ENCODE measurements at regions not wholly inside any gene's neighbourhood (a gene's known extent, or its start where the extent isn't known, plus 50 kb on each side); places are given as distances from the start of the nearest gene placed in this dataset.
"Not testable (repeated sequence)": the region's sequence is repeated elsewhere in the genome, so short reads cannot be mapped to it uniquely, and the experiment has no call there.

DNA sequence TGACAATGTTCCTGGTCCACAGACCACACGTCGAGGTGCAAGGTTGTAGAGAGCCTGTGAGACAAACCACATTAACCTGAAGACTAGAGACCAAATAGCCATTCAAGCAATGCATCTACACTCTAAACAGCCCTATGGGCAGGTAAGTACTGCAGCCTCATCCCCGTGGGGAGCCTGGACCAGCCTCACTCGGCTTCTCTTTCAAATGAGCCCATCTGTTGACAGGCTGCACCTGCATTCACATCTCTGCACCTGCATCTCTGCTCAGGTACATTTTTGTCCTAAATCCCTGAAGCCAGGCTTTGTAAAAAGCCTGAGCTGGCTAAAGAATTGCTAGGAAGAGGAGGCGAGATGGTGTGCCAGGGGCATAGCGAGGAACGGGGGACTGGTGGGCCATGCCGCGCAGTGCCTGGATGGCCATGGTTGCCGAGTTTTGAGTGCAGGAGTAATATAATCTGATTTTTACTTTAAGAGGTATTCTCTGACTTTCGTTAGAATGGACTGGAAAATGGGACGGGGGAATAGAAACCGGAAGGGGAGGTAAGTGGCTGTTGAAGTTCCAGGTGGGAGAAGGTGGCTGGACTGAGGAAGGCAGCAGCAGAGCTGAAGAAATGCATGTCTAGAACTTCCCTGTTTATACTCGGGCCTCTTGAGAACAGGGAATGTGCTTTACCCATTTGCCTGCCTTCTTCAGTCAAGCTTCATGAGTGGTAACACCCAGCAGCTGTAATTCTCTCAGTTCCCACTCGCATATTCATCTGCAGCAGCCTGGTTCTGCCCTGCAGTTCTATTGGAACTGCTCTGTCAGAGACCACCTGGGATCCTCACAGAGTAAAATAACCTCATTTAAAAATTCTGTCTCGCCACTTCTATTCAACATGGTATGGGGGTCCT is 226.4 kb downstream of the OPA1 start:
- Histone ChIP-seq H3K4me1 (ENCODE audit: control insufficient read depth, insufficient read depth, low read length) (peaks cover 39% of the 10 kb centered on the region), H3K36me3 (ENCODE audit: control insufficient read depth, insufficient read depth, low read length) (no peaks in the 10 kb centered on the region), H3K9ac (ENCODE audit: low read length) (no peak overlapping the region), H3K27ac (ENCODE audit: low read depth, low read length) (no peak overlapping the region), H3K27me3 (ENCODE audit: control insufficient read depth, insufficient read depth, low read length) (peaks cover 13% of the 10 kb centered on the region), H3K4me3 (ENCODE audit: low read depth, low read length) (no peak overlapping the region), H3K9me3 (ENCODE audit: control insufficient read depth, insufficient read depth, low read depth, low read length) (no peaks in the 10 kb centered on the region)

DNA sequence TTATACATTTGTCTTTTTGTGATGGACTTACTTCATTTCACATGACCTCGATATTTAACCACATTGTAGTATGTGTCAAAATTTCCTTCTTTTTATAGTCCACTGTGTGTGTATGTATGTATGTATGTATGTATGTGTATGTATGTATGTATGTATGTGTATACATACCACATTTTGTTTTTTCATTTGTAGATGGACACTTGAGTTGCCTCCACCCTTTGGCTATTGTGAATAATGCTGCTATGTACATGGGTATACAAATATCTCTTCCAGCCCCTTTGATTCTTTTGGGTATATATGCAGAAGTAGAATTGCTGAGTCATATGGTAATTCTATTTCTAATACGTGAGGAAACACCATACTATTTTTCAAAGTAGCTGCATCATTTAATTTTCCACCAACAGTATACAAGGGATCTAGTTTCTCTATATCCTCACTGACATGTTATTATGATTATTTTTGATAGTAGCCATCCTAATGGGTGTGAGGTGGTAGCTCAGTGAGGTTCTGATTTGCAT is 228.2 kb downstream of the OPA1 start:
- H3K4me3 ChIP-seq (ENCODE audit: low read depth, low read length) = no peak overlapping the region
- H3K27me3 ChIP-seq (ENCODE audit: control insufficient read depth, insufficient read depth, low read length) = peaks cover 10% of the 10 kb centered on the region; the same call in 1 of the 2 replicates
- H3K9ac ChIP-seq (ENCODE audit: low read length) = no peak overlapping the region
- H3K36me3 ChIP-seq (ENCODE audit: control insufficient read depth, insufficient read depth, low read length) = no peaks in the 10 kb centered on the region
- H3K9me3 ChIP-seq (ENCODE audit: control insufficient read depth, insufficient read depth, low read depth, low read length) = no peaks in the 10 kb centered on the region
- no peak overlapping the region for H3K27ac ChIP-seq (ENCODE audit: low read depth, low read length)
- peaks cover 24% of the 10 kb centered on the region for H3K4me1 ChIP-seq (ENCODE audit: control insufficient read depth, insufficient read depth, low read length)

DNA sequence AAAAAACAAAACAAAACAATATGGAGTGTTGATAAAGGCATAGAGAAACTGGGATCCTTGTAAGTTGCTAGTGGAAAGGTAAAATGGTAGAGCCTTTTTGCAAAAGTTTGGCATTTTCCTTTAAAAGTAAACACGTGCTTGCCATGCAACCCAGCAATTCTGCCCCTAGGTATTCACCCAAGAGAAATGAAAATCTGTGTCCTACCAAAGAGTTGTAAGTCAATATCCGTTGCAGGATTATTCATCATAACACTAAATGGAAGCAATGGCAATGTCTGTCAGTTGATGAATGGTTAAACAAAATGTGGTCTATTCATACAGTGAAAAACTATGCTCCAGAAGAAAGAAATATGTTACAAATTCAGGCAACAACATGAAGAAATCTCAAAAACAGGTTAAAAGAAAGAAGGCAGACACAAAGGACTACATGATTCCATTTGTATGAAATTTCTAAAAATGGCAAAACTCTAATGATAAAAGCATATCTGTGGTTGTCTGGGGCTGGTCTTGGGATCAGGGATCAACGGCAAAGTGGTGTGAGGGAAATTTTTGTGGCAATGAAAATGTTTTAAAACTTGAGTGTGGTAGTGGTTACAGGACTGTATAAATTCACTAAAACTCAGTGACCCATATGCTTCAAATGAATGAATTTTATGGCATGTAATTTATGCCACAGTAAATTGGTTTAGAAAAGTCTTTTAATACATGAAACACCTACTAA is 229.6 kb downstream of the OPA1 start:
- no peak overlapping the region for H3K4me3 ChIP-seq (ENCODE audit: low read depth, low read length)
- H3K9ac ChIP-seq (ENCODE audit: low read length) = no peak overlapping the region
- H3K36me3 ChIP-seq (ENCODE audit: control insufficient read depth, insufficient read depth, low read length) = no peaks in the 10 kb centered on the region
- H3K4me1 ChIP-seq (ENCODE audit: control insufficient read depth, insufficient read depth, low read length) = peaks cover 23% of the 10 kb centered on the region
- no peak overlapping the region for H3K27ac ChIP-seq (ENCODE audit: low read depth, low read length)
- no peaks in the 10 kb centered on the region for H3K9me3 ChIP-seq (ENCODE audit: control insufficient read depth, insufficient read depth, low read depth, low read length)
- peaks cover 6% of the 10 kb centered on the region; the same call in 1 of the 2 replicates for H3K27me3 ChIP-seq (ENCODE audit: control insufficient read depth, insufficient read depth, low read length)

DNA sequence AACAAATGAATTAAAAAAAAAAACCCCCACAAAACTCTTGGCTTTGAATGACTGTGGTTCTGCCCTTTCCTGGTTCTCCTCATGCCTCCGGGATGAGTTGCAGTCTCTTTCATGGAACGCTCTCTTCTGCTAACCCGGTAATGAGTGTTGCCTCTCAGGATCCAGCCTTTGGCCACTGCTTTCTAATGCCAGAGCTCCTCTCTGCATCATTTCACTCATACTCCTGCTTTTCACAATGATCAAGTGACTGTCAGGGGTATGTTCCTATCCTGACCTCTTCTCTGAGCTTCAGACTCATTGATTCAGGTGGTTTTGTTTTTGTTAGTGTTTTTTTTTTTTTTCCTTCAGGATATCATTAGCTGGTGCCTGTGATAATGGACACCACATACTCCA is 230.2 kb downstream of the OPA1 start:
- H3K4me1 ChIP-seq (ENCODE audit: control insufficient read depth, insufficient read depth, low read length) = peaks cover 22% of the 10 kb centered on the region
- not testable (repeated sequence) for H3K9ac ChIP-seq (ENCODE audit: low read length); H3K27me3 ChIP-seq (ENCODE audit: control insufficient read depth, insufficient read depth, low read length); H3K4me3 ChIP-seq (ENCODE audit: low read depth, low read length); H3K9me3 ChIP-seq (ENCODE audit: control insufficient read depth, insufficient read depth, low read depth, low read length); H3K36me3 ChIP-seq (ENCODE audit: control insufficient read depth, insufficient read depth, low read length); H3K27ac ChIP-seq (ENCODE audit: low read depth, low read length)

DNA sequence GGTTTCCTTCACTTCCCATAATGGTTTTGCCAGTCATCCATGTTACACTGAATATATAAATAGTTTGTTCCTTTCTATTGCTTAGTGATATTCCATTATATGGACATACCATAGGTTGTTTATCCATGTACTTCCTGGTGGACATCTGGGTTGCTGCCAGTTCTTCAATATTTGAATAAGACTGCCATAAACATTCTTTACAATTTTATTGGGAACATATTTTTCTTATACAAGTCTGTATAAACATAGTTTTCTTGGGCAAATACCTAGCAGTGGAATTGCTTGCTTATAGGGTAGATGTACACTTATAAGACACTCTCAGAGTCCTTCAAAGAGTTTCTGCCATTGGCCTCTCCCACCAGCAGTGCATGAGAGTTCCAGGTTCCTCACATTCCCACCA is 231.4 kb downstream of the OPA1 start:
- Histone ChIP-seq H3K36me3 (ENCODE audit: control insufficient read depth, insufficient read depth, low read length) (no peaks in the 10 kb centered on the region), H3K4me3 (ENCODE audit: low read depth, low read length) (no peak overlapping the region), H3K27me3 (ENCODE audit: control insufficient read depth, insufficient read depth, low read length) (no peaks in the 10 kb centered on the region), H3K27ac (ENCODE audit: low read depth, low read length) (no peak overlapping the region), H3K4me1 (ENCODE audit: control insufficient read depth, insufficient read depth, low read length) (peaks cover 17% of the 10 kb centered on the region), H3K9me3 (ENCODE audit: control insufficient read depth, insufficient read depth, low read depth, low read length) (no peaks in the 10 kb centered on the region), H3K9ac (ENCODE audit: low read length) (no peak overlapping the region)

DNA sequence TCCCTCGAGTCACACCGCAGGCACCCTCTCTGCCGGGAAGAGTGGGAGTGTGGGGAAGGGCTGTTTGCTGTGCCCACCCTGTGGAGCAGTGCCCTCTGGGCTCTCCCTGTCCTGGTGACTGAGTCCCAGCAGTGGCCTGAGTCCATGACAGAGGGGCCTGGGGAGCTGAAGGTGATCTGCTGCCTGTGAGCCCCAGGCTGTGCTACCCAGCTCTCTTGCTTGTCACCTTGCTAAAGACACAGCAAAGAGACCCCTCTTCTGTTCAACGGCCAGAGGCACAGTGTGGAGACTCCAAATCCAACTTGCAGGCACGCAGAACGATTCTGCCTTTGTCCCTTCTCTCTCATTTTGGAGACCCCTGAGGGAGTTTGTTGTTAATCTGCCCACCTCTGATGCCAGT is 232.6 kb downstream of the OPA1 start:
- Histone ChIP-seq H3K9me3 (ENCODE audit: control insufficient read depth, insufficient read depth, low read depth, low read length) (no peaks in the 10 kb centered on the region), H3K4me1 (ENCODE audit: control insufficient read depth, insufficient read depth, low read length) (peaks cover 14% of the 10 kb centered on the region), H3K4me3 (ENCODE audit: low read depth, low read length) (no peak overlapping the region), H3K36me3 (ENCODE audit: control insufficient read depth, insufficient read depth, low read length) (no peaks in the 10 kb centered on the region), H3K27me3 (ENCODE audit: control insufficient read depth, insufficient read depth, low read length) (no peaks in the 10 kb centered on the region), H3K9ac (ENCODE audit: low read length) (no peak overlapping the region), H3K27ac (ENCODE audit: low read depth, low read length) (no peak overlapping the region)

DNA sequence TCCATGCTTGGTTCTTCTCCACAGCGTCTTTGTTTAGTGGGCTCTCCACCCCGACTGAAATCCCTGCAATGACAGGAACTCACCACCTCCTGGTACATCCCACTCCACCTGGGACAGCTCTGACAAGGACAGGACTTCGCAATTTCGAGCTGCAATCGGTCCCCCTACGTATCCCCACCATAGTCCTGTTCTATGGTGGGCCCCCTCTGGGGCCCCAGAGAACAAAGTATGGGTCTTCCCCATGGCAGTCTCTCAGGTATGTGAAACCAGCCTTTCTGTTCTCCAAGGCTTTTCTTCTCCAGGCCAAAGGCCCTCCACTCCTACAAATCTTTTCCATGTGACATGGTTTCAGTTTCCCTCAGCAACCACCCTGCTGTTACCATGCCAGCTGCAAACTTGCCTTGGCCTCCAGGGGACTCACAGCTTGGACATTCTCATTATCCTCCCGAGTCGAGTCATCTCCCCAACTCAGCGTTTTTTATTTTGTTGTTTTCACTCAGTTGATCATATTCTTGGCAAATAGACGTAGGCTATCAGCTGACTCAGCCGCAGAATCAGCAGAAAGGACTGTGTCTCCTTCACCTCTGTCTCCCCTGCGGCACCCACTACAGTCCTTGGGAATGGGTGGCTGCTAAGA is 233.3 kb downstream of the OPA1 start:
- Histone ChIP-seq H3K36me3 (ENCODE audit: control insufficient read depth, insufficient read depth, low read length) (no peaks in the 10 kb centered on the region), H3K27me3 (ENCODE audit: control insufficient read depth, insufficient read depth, low read length) (0 out of 2 replicates have a peak, but pooled peaks cover 5% of the 10 kb centered on the region), H3K9me3 (ENCODE audit: control insufficient read depth, insufficient read depth, low read depth, low read length) (no peaks in the 10 kb centered on the region), H3K9ac (ENCODE audit: low read length) (no peak overlapping the region), H3K4me3 (ENCODE audit: low read depth, low read length) (no peak overlapping the region), H3K27ac (ENCODE audit: low read depth, low read length) (no peak overlapping the region), H3K4me1 (ENCODE audit: control insufficient read depth, insufficient read depth, low read length) (peaks cover 14% of the 10 kb centered on the region)

DNA sequence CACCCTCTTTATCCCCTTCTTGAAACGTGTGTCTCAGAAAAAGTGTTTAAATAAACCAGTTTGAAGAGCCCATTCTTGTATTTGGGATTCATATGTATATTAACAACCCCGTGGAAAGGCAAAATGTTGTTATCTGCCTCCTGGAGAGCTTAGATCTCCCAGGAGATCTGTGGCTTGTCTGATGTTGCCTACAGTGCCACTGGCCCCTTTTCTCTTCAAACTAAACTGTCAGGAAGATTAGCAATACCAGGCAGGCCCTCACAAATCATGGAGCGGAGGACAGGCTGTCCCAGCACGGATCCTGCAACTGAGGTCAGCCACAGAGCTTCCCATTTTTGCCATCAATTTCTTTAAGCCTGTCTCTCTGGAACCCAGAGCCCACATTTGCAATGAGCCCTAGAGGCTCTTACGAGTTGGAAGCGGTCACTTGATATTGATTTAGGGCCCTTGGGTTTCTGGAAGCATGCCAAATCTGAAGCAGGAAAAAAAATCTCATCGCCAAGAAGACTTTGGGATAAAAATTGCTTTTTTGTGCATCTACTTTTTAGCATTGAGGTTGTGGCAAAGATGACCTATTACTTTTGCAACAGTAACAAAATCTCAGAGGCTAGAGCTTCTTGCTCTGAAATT is 234.1 kb downstream of the OPA1 start:
- Histone ChIP-seq H3K4me3 (ENCODE audit: low read depth, low read length) (no peak overlapping the region), H3K36me3 (ENCODE audit: control insufficient read depth, insufficient read depth, low read length) (no peaks in the 10 kb centered on the region), H3K4me1 (ENCODE audit: control insufficient read depth, insufficient read depth, low read length) (peaks cover 14% of the 10 kb centered on the region), H3K9me3 (ENCODE audit: control insufficient read depth, insufficient read depth, low read depth, low read length) (no peaks in the 10 kb centered on the region), H3K27ac (ENCODE audit: low read depth, low read length) (no peak overlapping the region), H3K9ac (ENCODE audit: low read length) (no peak overlapping the region), H3K27me3 (ENCODE audit: control insufficient read depth, insufficient read depth, low read length) (0 out of 2 replicates have a peak, but pooled peaks cover 5% of the 10 kb centered on the region)

DNA sequence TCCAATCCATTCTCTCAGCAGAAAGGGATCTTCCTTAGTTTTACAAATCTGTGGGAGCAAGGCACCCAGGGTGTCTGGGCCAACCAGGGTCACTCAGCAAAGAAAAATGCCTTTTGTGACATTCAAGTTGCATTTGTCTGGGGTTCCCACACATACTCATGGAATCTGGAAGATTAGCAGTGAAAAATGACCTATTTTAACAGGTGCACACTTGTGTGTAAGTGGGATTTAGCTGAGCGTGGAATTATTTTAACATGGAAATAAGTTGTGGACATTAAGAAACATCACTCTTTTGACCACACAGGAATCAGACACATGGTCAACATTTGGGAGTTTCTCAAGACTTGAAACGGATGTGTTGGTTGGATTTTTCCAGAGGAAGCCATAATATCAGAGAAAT is 234.9 kb downstream of the OPA1 start:
- Histone ChIP-seq H3K9me3 (ENCODE audit: control insufficient read depth, insufficient read depth, low read depth, low read length) (no peaks in the 10 kb centered on the region), H3K27ac (ENCODE audit: low read depth, low read length) (no peak overlapping the region), H3K36me3 (ENCODE audit: control insufficient read depth, insufficient read depth, low read length) (no peaks in the 10 kb centered on the region), H3K4me3 (ENCODE audit: low read depth, low read length) (no peak overlapping the region), H3K9ac (ENCODE audit: low read length) (no peak overlapping the region), H3K27me3 (ENCODE audit: control insufficient read depth, insufficient read depth, low read length) (0 out of 2 replicates have a peak, but pooled peaks cover 5% of the 10 kb centered on the region), H3K4me1 (ENCODE audit: control insufficient read depth, insufficient read depth, low read length) (peaks cover 14% of the 10 kb centered on the region)

DNA sequence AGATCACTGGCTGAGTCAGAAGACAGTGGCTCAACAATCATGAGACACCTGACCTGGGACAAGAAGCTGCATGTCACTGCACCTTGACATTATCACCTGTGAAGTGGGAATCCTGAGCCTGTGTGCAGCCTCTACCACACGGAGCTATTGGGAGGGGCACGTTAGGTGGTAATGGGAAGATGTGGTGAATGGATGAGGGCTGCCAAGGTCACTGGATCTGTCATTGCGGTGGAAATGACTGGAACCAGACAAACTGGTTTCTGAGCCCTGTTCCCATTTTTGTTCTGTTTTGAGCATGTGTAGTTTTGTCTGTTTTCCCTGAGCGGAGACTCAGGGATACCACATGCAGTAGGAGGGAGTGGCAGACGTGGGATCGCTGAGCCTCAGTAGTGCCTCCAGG is 235.5 kb downstream of the OPA1 start:
- H3K4me1 ChIP-seq (ENCODE audit: control insufficient read depth, insufficient read depth, low read length) = peaks cover 14% of the 10 kb centered on the region
- H3K36me3 ChIP-seq (ENCODE audit: control insufficient read depth, insufficient read depth, low read length) = no peaks in the 10 kb centered on the region
- H3K9me3 ChIP-seq (ENCODE audit: control insufficient read depth, insufficient read depth, low read depth, low read length) = no peaks in the 10 kb centered on the region
- no peak overlapping the region for H3K4me3 ChIP-seq (ENCODE audit: low read depth, low read length)
- H3K27me3 ChIP-seq (ENCODE audit: control insufficient read depth, insufficient read depth, low read length) = 0 out of 2 replicates have a peak, but pooled peaks cover 5% of the 10 kb centered on the region
- H3K9ac ChIP-seq (ENCODE audit: low read length) = no peak overlapping the region
- H3K27ac ChIP-seq (ENCODE audit: low read depth, low read length) = no peak overlapping the region
